ENCODE measurements at regions not wholly inside any gene's neighbourhood (a gene's known extent, or its start where the extent isn't known, plus 50 kb on each side); places are given as distances from the start of the nearest gene placed in this dataset.

DNA sequence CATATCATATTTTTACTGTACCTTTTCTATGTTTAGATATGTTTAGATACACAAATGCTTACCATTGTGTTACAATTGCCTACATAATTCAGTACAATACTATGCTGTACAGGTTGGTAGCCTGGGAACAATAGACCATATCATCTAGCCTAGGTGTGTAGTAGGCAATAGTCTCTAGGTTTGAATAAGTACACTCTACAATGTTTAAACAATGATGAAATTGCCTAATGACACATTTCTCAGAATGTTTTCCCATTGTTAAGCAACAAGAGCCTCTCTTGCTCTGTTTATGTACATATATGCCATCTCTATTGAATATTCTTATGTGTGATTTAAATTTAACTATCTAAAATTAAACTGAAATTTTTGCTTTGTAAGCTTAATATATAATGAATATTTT is 209.6 kb upstream of the ST8SIA4 start:
- Mint-ChIP-seq H3K4me1 (no peaks in the 10 kb centered on the region), H3K4me3 (no peak overlapping the region), H3K27ac (no peak overlapping the region), H3K36me3 (ENCODE audit: low read depth) (no peaks in the 10 kb centered on the region), H3K9me3 (no peaks in the 10 kb centered on the region), H3K27me3 (ENCODE audit: insufficient read depth, low read depth, poor library complexity) (no peaks in the 10 kb centered on the region)
- DNase-seq (ENCODE audit: low spot score) (no peak), ATAC-seq (no peak)
- Histone ChIP-seq H3K9me2 (ENCODE audit: insufficient read depth) (no peaks in the 10 kb centered on the region), H4K20me1 (replicated peaks; ENCODE audit: insufficient read depth) (no peaks in the 10 kb centered on the region), H3K4me2 (no peak overlapping the region), H3K27me3 (ENCODE audit: insufficient read depth) (no peaks in the 10 kb centered on the region), H3K27ac (ENCODE audit: low read depth) (no peak overlapping the region), H3K79me2 (replicated peaks; ENCODE audit: insufficient read depth) (no peaks in the 10 kb centered on the region), H2AFZ (no peak overlapping the region), H3F3A (replicated peaks; ENCODE audit: low read depth) (no peaks in the 10 kb centered on the region), H3K36me3 (ENCODE audit: insufficient read depth) (no peaks in the 10 kb centered on the region), H3K4me1 (ENCODE audit: insufficient read depth) (no peaks in the 10 kb centered on the region), H3K4me3 (no peak overlapping the region)
- TF ChIP-seq EZH2phosphoT487 (IDR thresholded peaks at IDR 0.05; ENCODE audit: unreplicated experiment): no peak
- TF ChIP-seq, protein P1, sequence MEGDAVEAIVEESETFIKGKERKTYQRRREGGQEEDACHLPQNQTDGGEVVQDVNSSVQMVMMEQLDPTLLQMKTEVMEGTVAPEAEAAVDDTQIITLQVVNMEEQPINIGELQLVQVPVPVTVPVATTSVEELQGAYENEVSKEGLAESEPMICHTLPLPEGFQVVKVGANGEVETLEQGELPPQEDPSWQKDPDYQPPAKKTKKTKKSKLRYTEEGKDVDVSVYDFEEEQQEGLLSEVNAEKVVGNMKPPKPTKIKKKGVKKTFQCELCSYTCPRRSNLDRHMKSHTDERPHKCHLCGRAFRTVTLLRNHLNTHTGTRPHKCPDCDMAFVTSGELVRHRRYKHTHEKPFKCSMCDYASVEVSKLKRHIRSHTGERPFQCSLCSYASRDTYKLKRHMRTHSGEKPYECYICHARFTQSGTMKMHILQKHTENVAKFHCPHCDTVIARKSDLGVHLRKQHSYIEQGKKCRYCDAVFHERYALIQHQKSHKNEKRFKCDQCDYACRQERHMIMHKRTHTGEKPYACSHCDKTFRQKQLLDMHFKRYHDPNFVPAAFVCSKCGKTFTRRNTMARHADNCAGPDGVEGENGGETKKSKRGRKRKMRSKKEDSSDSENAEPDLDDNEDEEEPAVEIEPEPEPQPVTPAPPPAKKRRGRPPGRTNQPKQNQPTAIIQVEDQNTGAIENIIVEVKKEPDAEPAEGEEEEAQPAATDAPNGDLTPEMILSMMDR (conservative IDR thresholded peaks at IDR 0.05; ENCODE audit: low read depth in 2 of 2): no peak
- TF ChIP-seq CREB1 (CRISPR knock-in tag; IDR thresholded peaks at IDR 0.05; ENCODE audit: low read depth): no peak
- no peak for TF ChIP-seq ZNF331 (CRISPR knock-in tag; IDR thresholded peaks at IDR 0.05; ENCODE audit: low read depth)
- no peak for TF ChIP-seq ZNF114 (CRISPR knock-in tag; IDR thresholded peaks at IDR 0.05)
- no peak for TF ChIP-seq POLR2AphosphoS5 (IDR thresholded peaks at IDR 0.05; ENCODE audit: low read depth)
- no peak for TF ChIP-seq ETS1 (IDR thresholded peaks at IDR 0.05)
- no peak for TF ChIP-seq NANOG (IDR thresholded peaks at IDR 0.05; ENCODE audit: borderline replicate concordance)
- no peak for TF ChIP-seq ZNF462 (CRISPR knock-in tag; IDR thresholded peaks at IDR 0.05)
- no peak for TF ChIP-seq STAT1 (IDR thresholded peaks at IDR 0.05; ENCODE audit: unreplicated experiment)
- no peak for TF ChIP-seq EZH2 (IDR thresholded peaks at IDR 0.05; ENCODE audit: low read depth, unreplicated experiment)
- TF ChIP-seq REST (IDR thresholded peaks at IDR 0.05; ENCODE audit: unreplicated experiment): no peak
